Fibroblast of mammary gland (primary cell): ENCODE measurements at regions not wholly inside any gene's neighbourhood (a gene's known extent, or its start where the extent isn't known, plus 50 kb on each side); places are given as distances from the start of the nearest gene placed in this dataset.

Source experiments
- DNase-seq: peaks from one replicate; pipeline ENCODE4 v3.0.0-alpha.2; 2010; ENCODE audit warnings: low read depth
- H3K4me3 ChIP-seq: 2 replicates; pipeline ENCODE4 v1.5.1; 2011; ENCODE audit warnings: low read depth, mild to moderate bottlenecking, low read length, moderate library complexity; ENCODE audit not compliant: control insufficient read depth
- CTCF ChIP-seq: conservative IDR thresholded peaks from 2 replicates; pipeline ENCODE4 v1.5.1; 2011; ENCODE audit warnings: low read depth, low read length, inconsistent platforms; ENCODE audit not compliant: control insufficient read depth, insufficient read depth

- no peak overlapping the region for H3K4me3 ChIP-seq
- DNase-seq = no peak
- no peak for TF ChIP-seq CTCF
Observed at GRCh38 chr10:90989378-90989777, 68.5 kb upstream of the ANKRD1 start.

DNA sequence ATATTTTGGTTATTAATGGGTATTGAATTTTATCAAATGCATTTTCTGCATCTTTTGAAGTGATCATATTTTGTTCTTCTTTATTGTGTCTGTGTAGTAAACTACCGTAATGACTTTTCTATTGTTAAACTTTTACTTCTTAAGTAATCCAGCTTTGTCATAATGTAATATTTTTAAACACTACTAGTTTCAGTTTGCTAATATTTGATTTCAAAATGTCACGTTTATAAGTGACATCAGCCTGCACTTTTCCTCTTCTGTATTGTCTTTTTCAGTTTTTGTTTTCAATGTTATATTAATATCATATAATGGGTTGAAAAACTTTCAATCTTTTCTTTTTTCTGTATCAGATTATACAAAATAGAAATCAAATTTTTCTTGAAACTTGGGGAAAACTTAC is 71.6 kb upstream of the ANKRD1 start:
- no peak for TF ChIP-seq CTCF
- no peak overlapping the region for H3K4me3 ChIP-seq
- DNase-seq = no peak

- no peak for TF ChIP-seq CTCF
- no peak overlapping the region for H3K4me3 ChIP-seq
- peak; percentile 66 for DNase-seq
Observed at GRCh38 chr10:90993340-90993739, 72.5 kb upstream of the ANKRD1 start.

DNA sequence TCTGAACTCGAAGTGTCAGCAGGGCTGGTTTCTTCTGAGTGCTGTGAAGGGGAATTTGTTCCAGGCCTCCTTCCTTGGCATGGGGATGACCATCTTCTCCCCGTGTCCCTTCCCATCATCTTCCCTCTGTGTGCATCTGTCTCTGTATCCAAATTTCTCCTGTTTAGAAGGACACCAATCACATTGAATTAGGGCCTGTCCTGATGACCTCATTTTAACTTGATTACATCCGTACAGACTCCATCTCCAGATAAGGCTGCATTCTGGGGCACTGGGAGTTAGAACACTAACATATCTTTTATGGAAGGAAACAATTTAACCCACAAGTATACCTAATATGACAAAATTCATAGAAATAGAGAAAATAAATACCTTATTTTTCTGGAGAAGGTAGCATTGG is 76.8 kb upstream of the ANKRD1 start:
- no peak overlapping the region for H3K4me3 ChIP-seq
- no peak for TF ChIP-seq CTCF
- no peak for DNase-seq

GRCh38 chr10:90998733-90999511 is 78.0 kb upstream of the ANKRD1 start:
- no peak for DNase-seq
- no peak overlapping the region for H3K4me3 ChIP-seq
- TF ChIP-seq CTCF = no peak

DNA sequence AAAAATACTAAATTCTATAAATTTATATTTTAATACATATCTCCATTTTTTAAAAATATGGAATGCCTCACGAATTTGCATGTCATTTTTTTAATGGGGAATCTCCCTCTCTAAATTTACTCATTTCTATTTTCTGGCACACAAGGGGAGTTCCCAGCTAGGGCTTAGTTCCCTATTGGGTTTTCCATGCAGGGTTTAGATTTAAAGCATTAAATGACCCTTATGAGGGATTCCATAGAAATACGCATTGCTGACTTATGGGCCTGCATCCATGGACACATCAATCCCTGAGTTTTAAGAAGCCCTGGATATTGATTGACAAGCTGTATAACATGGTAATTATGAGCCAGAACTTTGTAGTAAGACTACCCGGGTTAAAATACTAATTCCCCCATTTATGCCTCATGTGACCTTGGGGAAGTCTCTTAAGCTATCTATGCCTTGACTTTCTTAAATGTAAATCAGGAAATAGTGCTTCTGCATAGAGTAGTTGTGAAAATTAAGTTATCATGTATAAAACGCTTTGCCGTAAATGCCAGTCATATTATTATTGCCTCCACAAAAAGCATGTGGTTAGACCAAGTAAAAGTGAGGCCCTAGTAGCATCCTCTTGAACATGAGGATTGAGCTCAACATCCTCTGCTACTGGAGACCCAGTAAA is 78.8 kb upstream of the ANKRD1 start:
- no peak overlapping the region for H3K4me3 ChIP-seq
- no peak for TF ChIP-seq CTCF
- no peak for DNase-seq
